HG03460 (cell line): ENCODE measurements at regions not wholly inside any gene's neighbourhood (a gene's known extent, or its start where the extent isn't known, plus 50 kb on each side); places are given as distances from the start of the nearest gene placed in this dataset.
"Not testable (repeated sequence)": the region's sequence is repeated elsewhere in the genome, so short reads cannot be mapped to it uniquely, and the experiment has no call there.

ENCODE experiments used
- ATAC-seq: cut with Tn5 transposase; IDR thresholded peaks from one replicate; pipeline ENCODE4 v1.9.1; 2021; ENCODE audit not compliant: unreplicated experiment

DNA sequence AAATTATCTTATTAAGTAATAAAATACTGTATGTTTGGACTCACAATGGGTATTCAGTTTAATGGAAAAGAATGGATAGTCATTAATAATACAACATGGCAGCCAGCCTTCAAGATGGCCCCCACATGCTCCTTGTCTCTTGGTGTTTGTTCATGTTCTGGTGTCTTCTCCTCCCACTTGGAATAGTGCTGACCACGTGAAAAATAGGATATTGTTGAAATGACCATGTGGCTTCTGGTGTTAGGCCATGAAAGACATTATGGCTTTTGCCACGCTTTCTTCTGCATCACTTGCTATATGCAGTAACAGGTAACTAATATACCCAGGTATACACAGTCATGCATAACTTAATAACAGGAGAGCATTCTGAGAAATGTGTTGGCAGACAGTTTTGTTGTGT lies 341.0 kb downstream of the KCNJ2 start:
- no peak for ATAC-seq

GRCh38 chr17:70517816-70518215 lies 348.5 kb downstream of the KCNJ2 start:
- ATAC-seq: no peak

DNA sequence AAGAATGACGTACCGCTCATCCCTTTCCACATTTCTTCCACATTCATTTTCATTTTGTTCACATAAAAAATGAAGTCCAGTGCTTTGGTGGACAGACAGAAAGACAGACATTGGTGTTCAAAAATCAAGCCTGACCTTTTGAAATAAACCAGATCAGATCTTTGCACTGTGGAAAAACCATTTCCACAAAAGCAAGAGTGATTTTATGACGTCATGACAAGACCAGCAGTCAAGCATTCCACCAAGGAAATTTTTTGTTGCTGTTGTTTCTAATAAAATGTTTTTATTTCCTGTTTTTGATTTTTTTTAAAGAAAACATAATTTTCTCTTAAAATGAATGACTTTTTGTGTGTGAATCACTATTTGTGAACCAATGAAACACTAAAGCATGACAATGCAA lies 350.0 kb downstream of the KCNJ2 start:
- ATAC-seq: no peak

DNA sequence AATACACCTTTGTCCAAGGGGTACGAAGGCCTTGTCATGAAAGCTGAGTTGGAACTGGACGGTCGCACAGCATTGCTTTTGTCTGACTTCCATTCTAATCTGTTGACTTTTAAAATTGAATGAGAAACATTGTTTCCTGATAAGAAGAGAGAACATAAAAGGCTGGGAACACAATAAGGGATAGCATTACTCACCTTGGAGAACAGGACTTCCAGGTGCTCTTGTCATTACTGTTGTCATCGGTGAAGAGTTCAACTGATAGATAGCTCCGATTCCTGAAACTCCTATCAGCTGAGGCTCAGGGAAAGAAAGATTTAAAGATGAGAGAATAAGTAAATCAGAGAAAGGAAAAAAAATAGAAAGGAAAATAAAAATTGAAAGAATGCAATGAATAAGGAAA lies 351.1 kb downstream of the KCNJ2 start:
- ATAC-seq: no peak

GRCh38 chr17:70520956-70521355 lies 351.6 kb downstream of the KCNJ2 start:
- ATAC-seq: no peak

DNA sequence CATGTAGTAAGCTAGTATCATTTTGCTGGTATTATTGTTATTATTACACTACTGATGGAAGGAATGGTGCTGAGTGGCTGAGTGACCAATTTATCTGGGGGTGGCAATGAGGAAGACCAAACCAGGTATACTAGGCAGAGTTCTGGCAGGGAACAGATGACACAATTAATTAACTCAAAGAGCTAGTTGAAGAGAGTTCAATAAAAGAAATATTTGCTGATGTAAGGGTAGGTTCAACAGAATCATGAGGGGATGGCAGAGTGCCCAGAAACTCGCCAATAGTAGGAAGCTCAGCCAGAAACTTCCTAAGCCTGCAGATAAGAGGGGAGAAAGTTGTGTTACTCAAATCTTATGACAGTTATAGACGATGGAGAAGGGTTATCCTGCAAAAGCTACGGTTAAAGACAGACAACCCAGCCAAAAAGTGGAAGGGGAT lies 352.5 kb downstream of the KCNJ2 start:
- ATAC-seq: no peak

DNA sequence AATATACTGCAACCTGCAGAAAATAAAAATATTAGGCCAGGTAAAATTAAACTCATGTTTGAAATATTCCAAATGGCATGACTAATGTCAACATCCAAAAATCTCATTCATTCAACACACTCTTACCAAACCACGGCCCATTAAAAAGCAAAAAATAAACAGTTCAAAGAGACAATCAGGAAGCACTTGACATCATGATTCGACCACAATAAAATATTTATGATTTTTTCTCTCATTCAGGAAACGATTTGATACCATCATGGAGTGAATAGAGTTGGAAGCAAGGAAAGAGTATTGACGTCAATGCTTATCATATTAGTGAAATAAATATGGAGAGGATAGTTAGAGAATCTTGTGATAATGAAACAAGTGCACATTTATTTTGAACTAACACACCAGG lies 354.1 kb downstream of the KCNJ2 start:
- no peak for ATAC-seq

DNA sequence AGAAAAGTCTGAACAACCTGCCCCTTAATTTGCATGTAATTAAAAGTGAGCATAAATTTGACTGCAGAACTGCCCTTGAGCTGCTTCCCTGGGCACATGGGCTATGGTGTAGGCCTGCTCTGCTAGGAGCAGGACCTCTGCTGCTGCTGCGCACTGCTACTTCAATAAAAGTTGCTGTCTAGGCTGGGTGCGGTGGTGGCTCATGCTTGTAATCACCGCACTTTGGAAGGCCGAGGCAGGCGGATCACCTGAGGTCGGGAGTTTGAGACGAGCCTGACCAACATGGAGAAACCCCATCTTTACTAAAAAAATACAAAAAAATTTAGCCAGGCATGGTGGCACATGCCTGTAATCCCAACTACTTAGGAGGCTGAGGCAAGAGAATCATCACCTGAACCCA lies 355.7 kb downstream of the KCNJ2 start:
- ATAC-seq: not testable (repeated sequence)

GRCh38 chr17:70525961-70526360 lies 356.6 kb downstream of the KCNJ2 start:
- ATAC-seq: no peak

DNA sequence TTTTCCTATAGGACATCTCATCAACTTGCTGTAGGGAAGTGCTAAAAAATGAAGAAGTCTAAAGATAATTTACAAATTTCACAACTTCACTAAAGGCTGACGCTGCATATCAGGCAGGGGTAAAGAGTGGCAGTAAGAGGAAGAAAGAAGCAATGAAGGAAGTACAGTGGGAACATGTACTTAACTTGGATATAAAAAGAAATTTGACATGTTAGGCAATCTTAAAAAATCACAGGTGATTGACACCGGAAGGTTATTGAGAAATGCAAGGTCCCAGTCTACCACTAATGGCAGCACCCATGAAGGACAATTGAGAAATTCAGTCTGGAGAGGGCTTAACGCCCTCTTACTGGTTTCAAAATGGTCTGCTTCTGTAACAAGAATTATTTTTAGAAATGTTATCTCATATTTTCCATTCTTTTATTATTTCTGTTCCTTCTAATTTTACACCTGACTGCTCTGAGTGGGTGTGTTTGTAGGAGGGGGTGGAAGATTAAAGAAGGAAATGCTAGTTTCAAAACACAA lies 358.1 kb downstream of the KCNJ2 start:
- no peak for ATAC-seq

GRCh38 chr17:70533427-70533826 lies 364.1 kb downstream of the KCNJ2 start:
- ATAC-seq: no peak

- ATAC-seq: no peak
Measured at GRCh38 chr17:70535986-70536385, 366.7 kb downstream of the KCNJ2 start.

DNA sequence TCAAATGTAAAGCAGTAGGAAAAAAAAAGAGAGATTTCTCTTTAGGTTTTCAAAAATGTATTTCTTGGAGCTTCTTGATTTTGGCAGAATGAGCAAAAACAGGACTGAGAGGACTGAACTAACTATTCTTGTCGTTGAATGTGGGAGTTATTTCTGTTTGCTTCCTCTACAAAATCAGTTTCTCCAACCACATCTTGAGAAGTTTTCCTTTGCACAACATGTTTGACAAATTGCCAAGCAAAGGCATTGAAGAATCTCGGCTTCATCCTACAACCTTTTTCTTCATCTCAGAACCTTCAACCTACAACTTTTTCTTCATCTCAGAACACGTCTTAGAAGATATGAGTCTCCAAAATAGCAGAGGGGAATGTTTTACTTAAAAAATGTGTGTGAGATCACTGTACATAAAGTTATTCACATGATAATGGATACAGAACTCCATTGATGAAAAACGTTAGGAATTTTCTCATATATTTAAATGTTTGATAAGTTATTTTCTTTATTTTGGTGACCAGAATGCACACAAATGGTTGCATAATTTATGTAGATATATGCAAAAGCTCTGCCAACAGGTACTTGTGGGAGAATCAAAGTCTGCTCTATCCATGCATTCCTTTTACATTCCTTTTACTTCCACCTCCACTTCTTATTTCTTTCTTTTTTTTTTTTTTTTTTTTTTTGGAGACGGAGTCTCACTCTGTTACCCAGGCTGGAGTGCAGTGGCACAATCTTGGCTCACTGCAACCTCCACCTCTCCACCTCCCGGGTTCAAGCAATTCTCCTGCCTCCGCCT lies 370.0 kb downstream of the KCNJ2 start:
- ATAC-seq: no peak

DNA sequence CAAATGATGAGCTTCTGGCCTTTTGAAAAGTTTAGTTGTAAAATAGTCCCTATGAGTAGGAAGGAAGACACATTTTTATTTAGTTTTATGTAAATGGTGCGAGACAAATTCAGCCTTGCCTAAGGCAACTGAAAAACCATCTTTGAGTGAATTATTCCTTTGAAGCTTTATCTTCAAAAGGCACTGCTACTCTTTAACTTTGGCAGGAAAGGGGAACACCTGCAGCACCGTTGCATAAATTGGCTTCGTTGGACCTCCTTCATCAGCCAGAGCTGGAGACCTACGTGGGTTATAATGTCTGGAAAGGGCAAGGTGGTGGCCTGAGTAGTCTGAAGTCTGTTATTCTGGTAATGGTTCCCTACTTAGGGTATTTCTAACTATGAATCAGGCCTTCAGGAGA lies 373.5 kb downstream of the KCNJ2 start:
- ATAC-seq: no peak

DNA sequence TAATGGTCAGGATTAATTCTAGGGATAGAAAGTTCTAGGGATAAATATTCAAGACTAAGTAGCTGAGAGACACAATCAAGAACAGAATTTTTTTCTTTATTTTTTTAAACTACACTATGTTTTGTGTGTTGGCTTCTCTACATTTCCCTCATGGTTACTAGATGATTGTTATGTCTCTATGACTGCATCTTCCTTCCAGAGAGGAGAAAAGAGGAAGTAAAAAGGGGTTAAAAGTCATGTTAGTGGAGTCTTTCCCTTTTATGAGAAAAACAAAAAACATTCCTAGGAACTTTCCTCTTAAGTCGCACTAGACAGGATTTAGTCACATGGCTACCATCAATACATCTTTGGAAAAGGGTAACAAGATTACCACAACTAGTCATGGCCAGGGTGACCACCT lies 375.0 kb downstream of the KCNJ2 start:
- ATAC-seq: no peak

GRCh38 chr17:70552230-70552981 lies 383.1 kb downstream of the KCNJ2 start:
- ATAC-seq: no peak

- no peak for ATAC-seq
Measured at GRCh38 chr17:70552982-70553334, 383.6 kb downstream of the KCNJ2 start.

DNA sequence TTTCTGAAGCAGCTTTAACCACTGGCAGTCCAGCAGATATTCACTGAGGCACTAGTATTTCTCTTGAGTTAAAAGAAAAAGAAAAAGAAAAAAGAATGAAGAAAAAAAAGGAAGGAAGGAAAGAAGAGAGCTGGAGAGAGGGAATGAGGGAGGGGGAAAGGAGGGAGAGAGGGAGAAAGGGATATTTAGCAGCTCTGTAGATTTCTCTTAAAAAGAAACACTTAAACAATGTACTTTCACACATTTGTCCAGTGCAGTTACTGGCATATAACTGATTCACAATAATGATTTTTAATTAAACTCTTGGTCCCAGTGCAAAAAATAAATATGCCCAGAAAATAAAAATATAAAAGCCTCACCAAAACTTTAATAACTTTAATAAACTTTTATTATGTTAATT lies 386.4 kb downstream of the KCNJ2 start:
- no peak for ATAC-seq

DNA sequence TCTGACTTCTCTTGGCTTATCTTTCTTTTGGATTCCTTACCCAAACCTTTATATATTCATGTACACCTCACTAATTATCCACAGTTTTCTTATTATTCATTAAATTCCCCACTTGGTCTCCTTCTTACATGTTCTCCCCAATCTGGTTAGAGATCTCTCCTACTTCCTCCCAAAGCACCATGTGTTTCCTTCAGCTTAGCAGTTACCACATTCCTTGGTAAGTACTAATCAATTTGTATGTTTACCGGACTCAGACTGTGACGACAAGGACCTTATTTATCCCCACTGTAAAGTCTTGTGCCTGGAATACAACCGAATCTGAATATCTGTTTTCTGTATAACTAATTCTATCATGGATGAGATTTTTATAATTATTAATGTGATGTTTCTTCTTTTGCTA lies 389.5 kb downstream of the KCNJ2 start:
- no peak for ATAC-seq

GRCh38 chr17:70560471-70560870 lies 391.1 kb downstream of the KCNJ2 start:
- ATAC-seq: no peak

- no peak for ATAC-seq
Measured at GRCh38 chr17:70562137-70562536, 392.8 kb downstream of the KCNJ2 start.

GRCh38 chr17:70563281-70563820 lies 394.0 kb downstream of the KCNJ2 start:
- ATAC-seq: no peak
